H1 (cell line): ENCODE measurements at regions not wholly inside any gene's neighbourhood (a gene's known extent, or its start where the extent isn't known, plus 50 kb on each side); places are given as distances from the start of the nearest gene placed in this dataset.

Experiments used
- CTCF ChIA-PET: fragments of 300-600 bp; sonication (Branson Sonifier 250); formaldehyde crosslinking; loops from one replicate; lab custom pipeline; 2021; ENCODE audit not compliant: partially characterized antibody; lab: Charles Lee
- POLR2A ChIA-PET: fragments of 300-600 bp; sonication (Branson Sonifier 250); formaldehyde crosslinking; loops from one replicate; lab custom pipeline; 2021; ENCODE audit warnings: inconsistent platforms; ENCODE audit not compliant: partially characterized antibody; lab: Charles Lee
- DNase-seq, 2 experiments: peaks; one replicate each; pipeline versions ENCODE4 v3.0.0 to v3.0.0-alpha.2; 2010 to 2022; ENCODE audit warnings: low spot score in 2 of 2, low read depth in 1 of 2, mixed read lengths in 1 of 2
- FAIRE-seq: peaks from 2 replicates; lab custom pipeline; 2011; peaks lifted over from hg19 to GRCh38; lab: Jason Lieb, UNC
- H2AFZ ChIP-seq: 2 replicates; pipeline ENCODE4 v1.8.1; 2012; ENCODE audit warnings: low read length, inconsistent platforms
- H2AK5ac ChIP-seq: 2 replicates; pipeline ENCODE4 v1.6.1; 2013; ENCODE audit warnings: low read depth, low read length
- H2BK120ac ChIP-seq: replicated peaks from 2 replicates; pipeline ENCODE3; 2013; ENCODE audit warnings: low read depth, low read length, inconsistent platforms
- H2BK12ac ChIP-seq: 2 replicates; pipeline ENCODE4 v1.6.1; 2013; ENCODE audit warnings: low read depth, low read length
- H2BK15ac ChIP-seq: 2 replicates; pipeline ENCODE4 v1.6.1; 2013; ENCODE audit warnings: low read length
- H2BK20ac ChIP-seq: 2 replicates; pipeline ENCODE4 v1.6.1; 2013; ENCODE audit warnings: low read length
- H2BK5ac ChIP-seq: 2 replicates; pipeline ENCODE4 v1.6.1; 2013; ENCODE audit warnings: low read depth, low read length
- H3K14ac ChIP-seq: 2 replicates; pipeline ENCODE4 v1.6.1; 2013; ENCODE audit warnings: inconsistent platforms; ENCODE audit not compliant: insufficient read length
- H3K18ac ChIP-seq: 2 replicates; pipeline ENCODE4 v1.6.1; 2013; ENCODE audit warnings: low read length; ENCODE audit errors: extremely low read depth
- H3K23ac ChIP-seq: 2 replicates; pipeline ENCODE4 v1.6.1; 2013; ENCODE audit warnings: inconsistent platforms; ENCODE audit not compliant: insufficient read length
- H3K23me2 ChIP-seq: 2 replicates; pipeline ENCODE4 v1.6.1; 2013; ENCODE audit warnings: low read depth, low read length
- H3K27ac ChIP-seq: 2 replicates; pipeline ENCODE4 v1.6.1; 2011; ENCODE audit warnings: low read depth, low read length, inconsistent platforms
- H3K27me3 ChIP-seq, 4 experiments: replicated peaks in 1 of 4; 1 replicate in 1 of 4; 2 replicates in 3 of 4; pipeline versions ENCODE4 v1.6.1 to v1.8.1; 2011 to 2013; ENCODE audit warnings: low read length in 3 of 4, mild to moderate bottlenecking in 3 of 4, inconsistent platforms in 2 of 4, mixed read lengths in 2 of 4, moderate library complexity in 1 of 4; ENCODE audit not compliant: control insufficient read depth in 3 of 4, insufficient read depth in 3 of 4; ENCODE audit errors: extremely low read depth in 1 of 4
- H3K36me3 ChIP-seq, 4 experiments: 2 replicates each; pipeline versions ENCODE4 v1.6.1 to v1.8.1; 2011 to 2013; ENCODE audit warnings: mild to moderate bottlenecking in 4 of 4, low read length in 3 of 4, moderate library complexity in 2 of 4, control low read depth in 1 of 4, inconsistent platforms in 1 of 4; ENCODE audit not compliant: insufficient read depth in 4 of 4, control insufficient read depth in 2 of 4
- H3K4ac ChIP-seq: replicated peaks from 2 replicates; pipeline ENCODE3; 2013; ENCODE audit warnings: low read length, low read depth, mixed read lengths, inconsistent platforms; ENCODE audit not compliant: insufficient read length
- H3K4me1 ChIP-seq, 4 experiments: replicated peaks in 1 of 4; 1 replicate in 1 of 4; 2 replicates in 3 of 4; pipeline versions ENCODE4 v1.6.1 to v1.8.1; 2011 to 2013; ENCODE audit warnings: low read length in 3 of 4, inconsistent platforms in 2 of 4, mixed read lengths in 1 of 4; ENCODE audit not compliant: insufficient read depth in 4 of 4, control insufficient read depth in 3 of 4
- H3K4me2 ChIP-seq, 2 experiments: 2 replicates each; pipeline versions ENCODE4 v1.6.1 to v1.8.1; 2011 to 2013; ENCODE audit warnings: low read depth in 2 of 2, low read length in 2 of 2, control low read depth in 1 of 2, inconsistent platforms in 1 of 2, mild to moderate bottlenecking in 1 of 2; ENCODE audit not compliant: insufficient read depth in 1 of 2
- H3K4me3 ChIP-seq, 4 experiments: fragments of 200-600, 300-600 bp in 1 of 4; sonication (generic), shearing (Covaris generic), sonication (Bioruptor Twin) in 1 of 4; 2 replicates each; pipeline versions ENCODE4 v1.5.1 to v1.8.1; 2011 to 2016; ENCODE audit warnings: low read length in 4 of 4, low read depth in 3 of 4, control low read depth in 2 of 4, inconsistent platforms in 2 of 4, mild to moderate bottlenecking in 2 of 4, mixed read lengths in 1 of 4, moderate library complexity in 1 of 4; ENCODE audit not compliant: insufficient read depth in 2 of 4; ENCODE audit errors: extremely low read depth in 1 of 4
- H3K56ac ChIP-seq: replicated peaks from 2 replicates; pipeline ENCODE3; 2013; ENCODE audit warnings: low read depth, mild to moderate bottlenecking, mixed read lengths, low read length, inconsistent platforms; ENCODE audit not compliant: insufficient read length
- H3K79me1 ChIP-seq: 2 replicates; pipeline ENCODE4 v1.6.1; 2013; ENCODE audit warnings: low read depth, low read length, control low read depth
- H3K79me2 ChIP-seq, 2 experiments: 2 replicates each; pipeline versions ENCODE4 v1.6.1 to v1.8.1; 2012 to 2013; ENCODE audit warnings: low read length in 2 of 2, mild to moderate bottlenecking in 2 of 2, inconsistent platforms in 1 of 2; ENCODE audit not compliant: insufficient read depth in 2 of 2, control insufficient read depth in 1 of 2
- H3K9ac ChIP-seq, 4 experiments: replicated peaks in 1 of 4; 1 replicate in 1 of 4; 2 replicates in 3 of 4; pipeline versions ENCODE4 v1.6.1 to v1.8.1; 2011 to 2013; ENCODE audit warnings: low read depth in 3 of 4, low read length in 3 of 4, control low read depth in 2 of 4, mild to moderate bottlenecking in 2 of 4, moderate library complexity in 2 of 4, inconsistent platforms in 1 of 4; ENCODE audit errors: extremely low read depth in 1 of 4
- H3K9me3 ChIP-seq, 2 experiments: 2 replicates each; pipeline versions ENCODE4 v1.6.1 to v1.8.1; 2012 to 2013; ENCODE audit warnings: mild to moderate bottlenecking in 2 of 2, moderate library complexity in 2 of 2, control low read depth in 1 of 2, inconsistent platforms in 1 of 2, low read depth in 1 of 2, low read length in 1 of 2, mixed read lengths in 1 of 2; ENCODE audit not compliant: insufficient read depth in 2 of 2
- H4K20me1 ChIP-seq, 2 experiments: replicated peaks in 1 of 2; 2 replicates each; pipeline versions ENCODE3 to v1.8.1; 2011 to 2013; ENCODE audit warnings: inconsistent platforms in 2 of 2, low read length in 2 of 2, mild to moderate bottlenecking in 1 of 2; ENCODE audit not compliant: insufficient read depth in 2 of 2, control insufficient read depth in 1 of 2
- H4K5ac ChIP-seq: 2 replicates; pipeline ENCODE4 v1.6.1; 2013; ENCODE audit warnings: low read length, low read depth, mixed read lengths, inconsistent platforms; ENCODE audit not compliant: insufficient read length
- H4K8ac ChIP-seq: 2 replicates; pipeline ENCODE4 v1.8.0; 2013; ENCODE audit warnings: mild to moderate bottlenecking, moderate library complexity, low read length, inconsistent platforms; ENCODE audit not compliant: insufficient read depth; ENCODE audit errors: extremely low read depth
- H4K91ac ChIP-seq: replicated peaks from 2 replicates; pipeline ENCODE3; 2013; ENCODE audit warnings: low read length, mixed read lengths, inconsistent platforms; ENCODE audit not compliant: insufficient read length
- BACH1 ChIP-seq: IDR thresholded peaks from 2 replicates; pipeline ENCODE4 v1.6.1; 2012; ENCODE audit warnings: low read length, improper control_type of control experiment
- POLR2AphosphoS5 ChIP-seq: IDR thresholded peaks from 2 replicates; pipeline ENCODE4 v1.6.1; 2011; ENCODE audit warnings: low read depth, low read length
- RNF2 ChIP-seq: fragments of 200-900, 300-1000 bp; sonication (generic); IDR thresholded peaks from 2 replicates; pipeline ENCODE4 v1.7.1; 2016; ENCODE audit warnings: borderline replicate concordance, low read depth, mild to moderate bottlenecking, antibody characterized with exemption, low read length; ENCODE audit not compliant: poor library complexity, severe bottlenecking; ENCODE audit errors: missing control alignments
- TCF12 ChIP-seq: IDR thresholded peaks from 2 replicates; pipeline ENCODE4 v1.6.1; 2011; ENCODE audit warnings: low read depth, mild to moderate bottlenecking, low read length
- WGBS, 2 experiments: shearing (Covaris generic) in 1 of 2; methylation state at CpG; one replicate each; pipeline versions ENCODE4 v1.1.6 to v1.1.7; 2013 to 2015; ENCODE audit warnings: low lambda C conversion rate in 2 of 2, mixed read lengths in 2 of 2, inconsistent platforms in 1 of 2, low coverage in 1 of 2, missing lambda C conversion rate in 1 of 2; ENCODE audit not compliant: insufficient replicate concordance in 2 of 2, insufficient coverage in 1 of 2, insufficient read length in 1 of 2; ENCODE audit errors: extremely low coverage in 1 of 2, missing lambda C conversion rate in 1 of 2; 5-methylcytosine and 5-hydroxymethylcytosine counted together

DNA sequence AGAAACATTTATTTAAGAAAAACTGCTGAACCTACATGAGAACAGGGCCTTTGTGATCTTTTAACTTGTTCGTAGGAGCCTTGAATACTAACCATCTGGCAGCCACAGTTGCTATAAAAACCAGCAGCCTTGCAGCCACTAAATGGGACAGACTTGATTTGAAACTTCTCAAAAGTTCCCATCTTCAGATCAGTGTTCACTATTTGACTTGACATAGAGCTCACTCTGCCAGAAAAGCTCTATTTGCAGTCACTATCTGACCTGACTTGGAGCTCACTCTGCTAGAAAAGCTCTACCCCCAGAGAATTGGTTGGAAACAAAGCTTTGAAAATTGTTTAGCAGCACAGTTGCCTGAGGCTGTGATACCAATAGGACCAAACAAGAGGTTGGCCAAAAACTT, 119.3 kb upstream of the F13A1 start:
- TF ChIP-seq RNF2 (no peak), POLR2AphosphoS5 (no peak), BACH1 (no peak), TCF12 (no peak)
- 88% methylated on average over 1 of the region's 1 CpG; no CpG with 5 or more reads in 1 of the 2 experiments for WGBS, 2 experiments
- H2AFZ ChIP-seq: no peak overlapping the region; the same call in 1 of the 2 replicates

More for the DNA sequence above, 119.3 kb upstream of the F13A1 start:
- Histone ChIP-seq H4K5ac (no peak overlapping the region), H3K4me1 (no peaks in the 10 kb centered on the region), H3K27me3 (no peaks in the 10 kb centered on the region), H3K9me3 (no peaks in the 10 kb centered on the region), H2BK12ac (no peak overlapping the region), H4K8ac (no peak overlapping the region), H3K23ac (no peak overlapping the region), H4K20me1 (no peaks in the 10 kb centered on the region), H3K79me1 (no peaks in the 10 kb centered on the region), H3K18ac (no peak overlapping the region), H2BK15ac (no peak overlapping the region), H2BK20ac (no peak overlapping the region), H2BK5ac (no peak overlapping the region), H4K91ac (no peak overlapping the region), H3K4ac (no peak overlapping the region), H2BK120ac (no peak overlapping the region), H3K14ac (no peak overlapping the region), H3K4me2 (no peak overlapping the region), H3K79me2 (no peaks in the 10 kb centered on the region), H3K56ac (no peak overlapping the region), H3K27ac (no peak overlapping the region), H3K9ac (no peak overlapping the region), H3K36me3 (no peaks in the 10 kb centered on the region), H3K23me2 (no peaks in the 10 kb centered on the region), H2AK5ac (no peak overlapping the region), H3K4me3 (no peak overlapping the region)
- FAIRE-seq (no peak), DNase-seq (no peak)
- POLR2A ChIA-PET: no interaction called here
- CTCF ChIA-PET: interaction anchor here (1.1 kb wide), 1 partner anchor 21 kb away, joined by 5 read pairs; no protein-coding TSS in a partner anchor
